Stimulated activated CD8-positive, alpha-beta memory T cell treated with anti-CD3 and anti-CD28 coated beads, Interleukin-12 subunit alpha, Interleukin-12 subunit beta, amount 100 ng/mL, for 24 hours (primary cell): ENCODE measurements at regions not wholly inside any gene's neighbourhood (a gene's known extent, or its start where the extent isn't known, plus 50 kb on each side); places are given as distances from the start of the nearest gene placed in this dataset.
"Not testable (repeated sequence)": the region's sequence is repeated elsewhere in the genome, so short reads cannot be mapped to it uniquely, and the experiment has no call there.

ENCODE experiments used
- DNase-seq: peaks from one replicate; pipeline ENCODE4 v3.0.0-alpha.2; 2020; ENCODE audit errors: extremely low read depth

GRCh38 chr2:128613876-128614275, 295.2 kb upstream of the HS6ST1 start:
- DNase-seq, result no peak

GRCh38 chr2:128614907-128615306, 296.2 kb upstream of the HS6ST1 start:
- DNase-seq, result not testable (repeated sequence)

DNA sequence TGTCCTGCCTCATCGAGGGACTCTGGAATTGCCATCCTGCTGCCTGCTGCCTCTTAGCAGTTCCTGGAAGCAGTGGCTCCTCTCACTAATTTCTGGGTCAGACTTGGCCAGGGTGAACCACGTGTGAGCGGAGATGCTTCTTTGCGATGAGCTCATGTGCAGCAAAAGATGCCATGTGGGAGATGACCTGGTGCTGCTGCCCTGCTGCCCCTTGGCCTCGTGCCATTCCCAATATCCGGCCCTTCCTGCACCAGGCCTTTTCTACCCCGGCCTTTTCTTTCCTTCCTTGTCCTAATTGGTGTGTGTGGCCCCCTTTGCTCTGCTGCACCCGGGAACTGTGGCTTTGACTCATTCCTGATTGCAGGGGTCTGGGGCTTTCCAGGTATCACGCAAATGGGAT, 296.9 kb upstream of the HS6ST1 start:
- no peak for DNase-seq

- no peak for DNase-seq
Observed at GRCh38 chr2:128617029-128617590, 298.4 kb upstream of the HS6ST1 start.

DNA sequence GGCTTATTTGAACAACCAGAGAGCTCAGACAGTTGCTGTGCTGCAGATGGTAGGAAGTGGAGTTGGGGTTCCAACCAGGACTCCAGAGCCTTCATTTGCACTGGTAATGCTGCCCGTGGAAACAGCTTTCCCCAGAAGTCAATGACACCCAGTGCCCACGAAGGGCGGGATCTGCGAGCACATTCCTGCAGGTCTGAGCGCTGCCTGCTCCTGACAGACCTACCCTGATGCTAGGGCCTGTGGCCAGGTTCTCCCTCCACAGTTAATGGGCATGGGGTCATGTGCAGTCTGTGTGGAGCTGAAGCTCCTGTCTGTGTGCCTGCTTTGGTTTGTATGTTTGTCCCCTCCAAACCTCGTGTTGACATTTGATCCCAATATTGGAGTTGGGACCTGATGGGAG, 299.0 kb upstream of the HS6ST1 start:
- DNase-seq, result no peak

GRCh38 chr2:128618642-128619041, 300.0 kb upstream of the HS6ST1 start:
- DNase-seq, result no peak

DNA sequence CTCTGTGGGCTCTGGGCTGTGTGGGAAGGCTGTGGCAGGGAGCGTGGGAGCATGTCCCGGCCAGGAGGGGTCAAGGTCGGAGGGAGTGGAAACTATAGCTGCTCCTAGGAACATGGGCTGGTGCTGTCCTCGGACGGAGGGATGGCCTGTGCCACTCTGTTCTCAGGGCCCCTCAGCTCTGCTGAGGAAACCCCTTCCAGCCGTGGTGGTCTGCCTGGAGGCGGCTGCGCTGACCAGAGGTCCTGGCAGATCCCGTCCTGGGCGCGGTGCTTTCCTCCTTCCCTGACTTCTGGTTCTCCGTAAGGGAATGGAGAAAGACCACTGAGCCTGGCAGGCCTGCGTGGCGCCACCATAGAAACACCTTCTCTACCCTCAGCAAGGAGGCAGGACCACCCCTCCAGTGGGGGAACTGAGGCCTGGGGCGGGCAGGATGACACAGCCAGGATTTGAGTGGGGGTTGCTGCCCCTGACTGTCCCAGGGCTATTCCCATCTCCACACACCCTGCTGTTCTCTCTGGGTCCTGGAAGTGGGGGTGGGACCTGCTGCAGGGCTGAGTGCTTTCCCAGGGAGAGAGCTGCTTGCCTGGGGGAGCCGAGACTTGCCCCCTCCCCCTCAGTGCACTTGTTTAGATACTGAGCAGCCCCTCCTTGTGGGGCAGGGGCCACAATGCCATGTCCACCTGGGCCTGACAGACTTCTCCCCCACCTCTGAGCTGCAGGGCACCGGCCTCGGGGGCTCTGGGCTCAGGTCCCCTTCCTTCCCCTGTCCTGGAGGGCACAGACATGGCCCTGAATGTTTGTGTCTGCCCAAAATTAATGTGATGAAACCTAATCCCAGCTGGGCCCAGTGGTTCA, 301.0 kb upstream of the HS6ST1 start:
- DNase-seq, result no peak

- no peak for DNase-seq
Observed at GRCh38 chr2:128621074-128621473, 302.4 kb upstream of the HS6ST1 start.

DNA sequence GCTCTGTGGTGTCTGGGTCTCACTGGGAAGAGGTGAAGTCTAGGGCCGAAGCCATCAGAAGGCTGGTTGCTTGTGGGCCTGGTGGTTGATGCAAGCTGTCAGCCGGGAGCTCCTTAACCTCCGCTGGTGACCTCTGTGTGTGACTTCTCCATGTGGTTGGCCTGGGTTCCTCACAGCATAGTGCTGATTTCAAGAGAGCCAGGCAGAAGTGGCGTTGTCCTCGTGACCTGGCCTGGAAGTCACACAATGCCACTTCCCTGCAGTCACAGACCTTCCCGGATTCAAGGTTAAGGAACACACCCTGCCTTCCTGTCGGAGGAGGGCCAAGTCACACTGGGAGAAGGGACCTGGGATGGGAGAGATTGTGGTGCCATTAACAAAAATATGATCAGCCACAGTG, 303.7 kb upstream of the HS6ST1 start:
- DNase-seq, result no peak

DNA sequence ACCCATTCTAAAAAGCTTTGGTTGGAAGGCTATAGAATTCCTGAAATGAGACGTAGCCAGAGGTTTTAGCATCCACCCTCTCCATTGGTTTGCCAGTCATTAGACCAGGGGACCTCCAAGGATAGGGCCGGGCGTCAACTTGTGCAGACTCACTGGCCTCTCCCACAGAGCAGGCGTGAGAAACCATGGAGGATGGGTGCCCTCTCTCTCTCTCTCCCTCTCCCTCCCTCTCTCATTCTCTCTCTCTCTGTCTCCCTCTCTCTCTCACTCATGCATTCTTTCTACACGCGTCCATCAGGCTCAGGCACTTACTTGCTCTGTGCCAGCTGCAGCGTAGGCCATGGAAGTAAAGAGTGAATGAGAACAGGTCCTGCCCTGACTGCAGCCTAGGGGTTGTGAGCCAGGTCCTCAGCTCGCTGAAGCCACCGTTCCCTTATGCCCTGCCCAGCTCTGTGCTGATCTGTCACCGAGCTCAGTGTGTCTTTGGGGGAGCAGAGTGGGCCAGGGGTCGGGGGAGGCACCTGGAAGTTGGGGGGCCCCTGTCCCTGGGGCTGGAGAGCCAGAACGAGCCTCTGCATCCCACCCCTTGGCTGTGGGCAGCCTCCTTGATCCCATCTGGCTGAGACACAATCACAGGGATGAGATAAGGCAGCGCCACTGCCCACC, 304.4 kb upstream of the HS6ST1 start:
- DNase-seq, result no peak

DNA sequence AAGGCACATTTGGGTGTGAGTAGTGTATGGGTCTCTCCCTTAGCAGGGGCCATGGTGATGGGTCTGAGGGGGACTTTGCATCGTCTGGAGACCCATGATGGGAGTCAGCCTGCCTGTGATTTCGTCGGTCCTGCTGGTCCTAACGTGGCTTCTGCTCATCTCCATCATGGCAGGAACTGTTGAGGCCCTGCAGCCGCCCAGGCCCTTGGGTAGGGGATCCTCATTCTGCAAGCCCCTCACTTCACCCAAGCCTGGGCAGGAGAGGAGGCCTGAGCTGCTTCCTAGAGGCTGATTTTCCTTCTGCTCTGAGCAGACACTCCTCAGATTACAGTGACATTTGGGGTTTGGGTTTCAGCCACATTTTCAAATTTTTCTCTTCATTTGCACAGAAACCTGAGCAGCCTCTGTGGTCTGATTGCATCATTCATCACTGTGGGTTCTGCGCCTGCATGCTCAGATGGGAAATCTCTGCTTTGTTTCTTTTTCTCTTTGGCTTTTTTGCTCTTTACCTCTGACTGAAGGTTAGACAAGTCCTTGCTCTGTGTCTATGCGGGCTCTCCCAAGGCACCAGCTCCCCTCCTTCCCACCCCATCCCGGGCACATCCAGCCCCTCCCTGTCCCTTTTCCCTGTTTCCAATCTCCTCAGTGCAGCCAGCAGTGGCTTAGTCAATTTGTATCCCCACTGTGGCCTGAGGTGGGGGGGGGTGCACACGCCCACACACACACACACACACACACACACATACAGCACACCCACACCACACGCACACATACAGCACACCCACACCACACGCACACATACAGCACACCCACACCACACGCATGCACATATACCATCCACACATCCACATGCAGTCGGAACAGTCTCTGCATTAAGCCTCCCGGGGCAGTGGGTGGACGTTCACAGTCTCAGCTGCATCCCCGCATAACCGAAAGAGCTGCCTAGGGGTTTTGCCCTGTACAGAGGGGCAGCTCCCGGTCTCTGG, 305.4 kb upstream of the HS6ST1 start:
- no peak for DNase-seq

GRCh38 chr2:128624956-128625355, 306.3 kb upstream of the HS6ST1 start:
- DNase-seq, result no peak

DNA sequence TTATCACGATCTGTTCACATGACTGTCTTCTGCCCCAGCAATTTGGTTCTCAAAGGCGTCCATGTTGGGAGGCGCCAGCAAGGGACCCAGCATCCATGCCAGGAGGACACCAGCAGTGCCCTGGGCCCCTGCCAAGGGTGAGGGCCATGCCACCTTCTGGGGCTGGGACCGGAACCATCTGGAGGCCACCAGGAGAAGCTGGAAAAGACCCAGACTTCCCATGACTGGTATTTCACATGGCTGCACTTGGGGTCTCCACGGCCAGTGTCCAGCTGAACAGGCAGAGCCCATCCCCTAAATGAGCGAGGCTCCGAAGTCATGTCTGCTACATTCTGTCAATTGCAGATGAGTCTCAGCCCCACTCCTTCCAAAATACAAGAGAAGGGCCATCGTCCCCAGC, 306.8 kb upstream of the HS6ST1 start:
- no peak for DNase-seq

GRCh38 chr2:128625963-128626759, 307.5 kb upstream of the HS6ST1 start:
- no peak for DNase-seq

- no peak for DNase-seq
Observed at GRCh38 chr2:128626760-128627511, 308.3 kb upstream of the HS6ST1 start.

DNA sequence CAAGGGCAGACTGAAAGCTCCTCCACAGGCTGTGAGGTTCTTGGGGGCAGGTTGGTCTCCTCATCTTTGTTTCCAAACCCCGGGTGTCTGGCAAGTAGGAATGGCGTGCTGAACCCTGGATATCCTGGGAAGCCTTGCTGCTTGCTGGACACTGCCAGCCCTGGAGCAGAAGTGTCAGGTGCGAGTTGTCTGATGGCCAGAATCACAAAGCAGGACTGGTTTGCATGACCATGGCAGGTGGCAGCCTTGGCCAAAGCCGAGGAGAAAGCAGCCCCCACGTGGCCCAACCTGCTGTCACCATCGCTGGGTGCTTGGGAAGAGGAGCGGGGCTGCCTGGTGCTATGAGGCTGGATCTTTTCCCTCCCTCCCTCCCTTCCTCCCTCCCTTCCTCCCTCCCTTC, 309.5 kb upstream of the HS6ST1 start:
- no peak for DNase-seq

DNA sequence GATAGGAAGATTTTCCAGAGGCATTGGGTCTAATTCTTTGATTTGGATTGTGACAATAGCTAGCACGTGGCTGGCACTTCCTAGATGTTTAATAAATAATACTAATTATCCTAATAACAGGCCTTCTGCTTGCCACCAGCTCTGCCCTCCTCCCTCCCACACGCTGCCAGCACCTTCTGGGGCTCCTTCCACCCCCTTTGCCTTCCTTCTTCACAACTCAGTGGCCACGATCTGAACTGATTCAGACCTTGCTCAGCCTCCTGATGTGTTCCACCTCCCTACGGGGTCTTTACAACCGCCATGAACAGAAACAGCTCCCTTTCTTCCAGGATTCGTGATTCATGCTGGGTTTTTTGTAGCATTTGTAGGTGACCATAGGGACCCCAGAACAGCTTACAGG, 310.3 kb upstream of the HS6ST1 start:
- no peak for DNase-seq

DNA sequence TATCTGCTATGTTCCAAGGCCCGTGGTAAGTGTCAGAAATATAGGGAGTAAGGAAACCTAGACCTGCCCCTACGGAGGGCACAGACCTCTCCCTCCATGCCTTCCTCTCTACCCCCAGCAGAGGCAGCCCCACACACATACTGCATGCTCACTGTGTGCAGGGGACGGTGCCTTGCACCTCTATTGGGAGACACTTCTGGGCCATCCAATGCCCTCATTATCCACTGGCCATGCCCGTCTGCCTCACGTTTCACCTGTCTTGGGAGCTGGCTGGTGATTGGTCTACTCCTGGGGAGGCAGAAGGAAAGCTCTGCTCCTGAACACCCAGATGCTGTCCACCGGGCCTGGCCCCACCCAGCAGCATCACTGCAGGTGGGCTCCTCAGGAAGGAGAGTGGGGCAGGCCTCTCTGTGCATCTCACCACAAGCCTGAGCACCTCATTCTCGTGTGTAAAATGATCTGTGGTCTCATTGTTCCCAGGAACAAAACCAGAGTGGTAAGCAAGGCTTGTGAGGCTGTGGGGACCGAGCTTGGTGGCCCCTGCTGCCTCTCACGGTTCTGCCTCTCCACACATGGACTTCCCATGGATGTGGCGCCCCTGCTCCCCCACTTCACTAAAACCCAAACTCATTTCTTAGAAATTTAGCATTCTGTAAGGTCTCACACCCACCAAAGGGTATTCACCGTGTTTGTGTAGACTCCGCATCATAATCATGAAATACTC, 312.5 kb upstream of the HS6ST1 start:
- no peak for DNase-seq

DNA sequence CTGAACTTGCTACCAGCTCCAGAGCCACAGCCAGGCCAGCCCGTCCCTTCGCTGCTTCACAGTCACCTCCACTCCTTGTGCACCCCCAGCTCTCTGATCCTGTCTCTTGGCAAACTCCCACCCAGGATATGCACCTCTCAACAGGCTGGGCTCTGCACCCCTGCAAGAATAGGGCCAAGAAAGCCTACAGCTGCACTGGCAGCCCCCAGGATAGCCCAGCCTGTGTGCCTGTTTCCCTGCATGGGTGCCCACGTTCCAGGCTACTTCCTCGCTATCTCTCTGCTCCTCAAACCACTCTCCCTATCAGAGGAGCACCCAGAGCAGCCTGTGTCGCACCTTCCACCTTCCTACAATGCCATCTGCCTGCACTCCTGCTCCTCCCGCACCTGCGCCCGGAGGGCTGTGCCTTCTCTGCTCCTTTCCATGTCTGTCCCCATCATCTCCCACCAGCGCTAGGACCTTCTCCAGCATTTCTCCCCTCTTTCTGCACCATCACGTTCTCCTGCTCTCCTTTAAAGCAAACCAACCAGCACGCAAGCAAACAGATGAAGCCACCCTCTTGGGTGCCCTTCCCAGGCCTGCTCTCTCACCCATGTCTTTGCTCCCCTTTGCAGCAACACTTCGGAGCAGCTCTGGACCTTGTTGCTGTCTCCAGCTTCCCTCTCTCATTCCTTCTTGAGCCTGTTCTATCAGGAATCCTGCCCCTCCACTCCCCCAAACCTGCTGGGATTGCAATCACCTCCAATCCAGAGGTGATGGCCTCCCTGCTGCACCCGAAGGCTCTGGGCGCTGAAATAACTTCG, 313.2 kb upstream of the HS6ST1 start:
- no peak for DNase-seq
